Gastroesophageal sphincter (tissue), 3 donors: ENCODE measurements at regions not wholly inside any gene's neighbourhood (a gene's known extent, or its start where the extent isn't known, plus 50 kb on each side); places are given as distances from the start of the nearest gene placed in this dataset.

Experiments used
- EP300 ChIP-seq: sonication (generic); formaldehyde crosslinking; IDR thresholded peaks from one replicate; pipeline ENCODE4 v1.6.1; 2017; ENCODE audit warnings: antibody characterized with exemption, mild to moderate bottlenecking
- POLR2A ChIP-seq, 2 donors: fragments of 450-650 bp; IDR thresholded peaks; one replicate each; pipeline ENCODE4 v1.6.1; 2017; ENCODE audit warnings: antibody characterized with exemption in 2 of 2, mild to moderate bottlenecking in 2 of 2, moderate library complexity in 1 of 2
- POLR2AphosphoS5 ChIP-seq: sonication (generic); formaldehyde crosslinking; IDR thresholded peaks from one replicate; pipeline ENCODE4 v1.6.1; 2017; ENCODE audit warnings: antibody characterized with exemption
- TF ChIP-seq, protein P1 (sequence below), 4 experiments: fragments of 200-600 bp in 2 of 4; fragments of 450-650 bp in 2 of 4; sonication (generic) in 1 of 4; IDR thresholded peaks; one replicate each; pipeline ENCODE4 v1.5.1; 2017 to 2019; ENCODE audit warnings: antibody characterized with exemption in 4 of 4, mild to moderate bottlenecking in 2 of 4, moderate library complexity in 2 of 4

DNA sequence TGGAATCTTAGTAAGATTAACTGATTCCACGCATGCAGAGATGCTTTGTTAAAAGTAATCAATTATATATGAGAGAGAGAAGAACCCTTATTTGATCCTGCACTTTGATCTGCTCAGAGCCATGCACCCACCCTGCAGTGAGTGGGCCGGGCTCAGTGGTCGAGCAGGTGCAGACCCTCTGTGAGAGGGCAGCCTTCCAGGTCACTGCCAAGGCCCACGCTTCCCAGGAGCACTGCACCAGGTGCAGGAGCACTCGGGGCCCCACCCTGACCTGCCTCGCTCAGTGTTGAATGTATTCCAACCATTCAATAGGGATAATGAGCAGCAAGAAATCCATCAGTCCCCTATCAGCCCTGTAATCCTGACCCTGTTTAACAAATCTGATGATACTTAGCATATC lies 126.9 kb downstream of the TMEM200C start:
- TF ChIP-seq EP300 = no peak
- TF ChIP-seq, protein P1, sequence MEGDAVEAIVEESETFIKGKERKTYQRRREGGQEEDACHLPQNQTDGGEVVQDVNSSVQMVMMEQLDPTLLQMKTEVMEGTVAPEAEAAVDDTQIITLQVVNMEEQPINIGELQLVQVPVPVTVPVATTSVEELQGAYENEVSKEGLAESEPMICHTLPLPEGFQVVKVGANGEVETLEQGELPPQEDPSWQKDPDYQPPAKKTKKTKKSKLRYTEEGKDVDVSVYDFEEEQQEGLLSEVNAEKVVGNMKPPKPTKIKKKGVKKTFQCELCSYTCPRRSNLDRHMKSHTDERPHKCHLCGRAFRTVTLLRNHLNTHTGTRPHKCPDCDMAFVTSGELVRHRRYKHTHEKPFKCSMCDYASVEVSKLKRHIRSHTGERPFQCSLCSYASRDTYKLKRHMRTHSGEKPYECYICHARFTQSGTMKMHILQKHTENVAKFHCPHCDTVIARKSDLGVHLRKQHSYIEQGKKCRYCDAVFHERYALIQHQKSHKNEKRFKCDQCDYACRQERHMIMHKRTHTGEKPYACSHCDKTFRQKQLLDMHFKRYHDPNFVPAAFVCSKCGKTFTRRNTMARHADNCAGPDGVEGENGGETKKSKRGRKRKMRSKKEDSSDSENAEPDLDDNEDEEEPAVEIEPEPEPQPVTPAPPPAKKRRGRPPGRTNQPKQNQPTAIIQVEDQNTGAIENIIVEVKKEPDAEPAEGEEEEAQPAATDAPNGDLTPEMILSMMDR (IDR thresholded peaks at IDR 0.05) = no peak
- no peak for TF ChIP-seq POLR2A (IDR thresholded peaks at IDR 0.05)
- TF ChIP-seq POLR2AphosphoS5 = no peak
